Stimulated activated CD8-positive, alpha-beta memory T cell treated with anti-CD3 and anti-CD28 coated beads, Interleukin-4, amount 100 ng/mL, for 4 hours (primary cell): ENCODE measurements at regions not wholly inside any gene's neighbourhood (a gene's known extent, or its start where the extent isn't known, plus 50 kb on each side); places are given as distances from the start of the nearest gene placed in this dataset.
"Not testable (repeated sequence)": the region's sequence is repeated elsewhere in the genome, so short reads cannot be mapped to it uniquely, and the experiment has no call there.

Experiments used
- DNase-seq, 2 donors: peaks; one replicate each; pipeline ENCODE4 v3.0.0-alpha.2; 2020; ENCODE audit warnings: low read depth in 2 of 2, low spot score in 1 of 2

- no peak for DNase-seq
Measured at GRCh38 chr2:234863043-234863934, 88.5 kb upstream of the SH3BP4 start.

- DNase-seq = no peak
Measured at GRCh38 chr2:234861841-234862735, 89.7 kb upstream of the SH3BP4 start.

- not testable (repeated sequence) for DNase-seq
Measured at GRCh38 chr2:234859330-234859872, 92.4 kb upstream of the SH3BP4 start.

- DNase-seq = no peak
Measured at GRCh38 chr2:234858790-234859329, 93.0 kb upstream of the SH3BP4 start.

- no peak for DNase-seq
Measured at GRCh38 chr2:234858145-234858544, 93.7 kb upstream of the SH3BP4 start.

- DNase-seq = no peak
Measured at GRCh38 chr2:234853729-234854128, 98.1 kb upstream of the SH3BP4 start.

- no peak for DNase-seq
Measured at GRCh38 chr2:234852941-234853340, 98.9 kb upstream of the SH3BP4 start.

- DNase-seq = no peak
Measured at GRCh38 chr2:234852035-234852434, 99.8 kb upstream of the SH3BP4 start.

GRCh38 chr2:234851451-234851850, 100.4 kb upstream of the SH3BP4 start:
- DNase-seq = no peak

- no peak for DNase-seq
Measured at GRCh38 chr2:234850818-234851217, 101.0 kb upstream of the SH3BP4 start.

- DNase-seq = no peak
Measured at GRCh38 chr2:234849678-234850077, 102.1 kb upstream of the SH3BP4 start.

- no peak for DNase-seq
Measured at GRCh38 chr2:234848578-234848977, 103.2 kb upstream of the SH3BP4 start.

- no peak for DNase-seq
Measured at GRCh38 chr2:234847639-234848038, 104.2 kb upstream of the SH3BP4 start.

GRCh38 chr2:234847364-234847635, 104.5 kb upstream of the SH3BP4 start:
- no peak for DNase-seq

GRCh38 chr2:234846599-234847363, 105.0 kb upstream of the SH3BP4 start:
- no peak for DNase-seq

GRCh38 chr2:234845602-234846590, 105.9 kb upstream of the SH3BP4 start:
- DNase-seq = no peak

GRCh38 chr2:234843411-234843810, 108.4 kb upstream of the SH3BP4 start:
- no peak for DNase-seq

- DNase-seq = no peak
Measured at GRCh38 chr2:234842753-234843152, 109.1 kb upstream of the SH3BP4 start.

GRCh38 chr2:234841321-234842015, 110.3 kb upstream of the SH3BP4 start:
- no peak for DNase-seq
